GM12874 (cell line): ENCODE measurements at regions not wholly inside any gene's neighbourhood (a gene's known extent, or its start where the extent isn't known, plus 50 kb on each side); places are given as distances from the start of the nearest gene placed in this dataset.

Experiments used
- TF ChIP-seq, protein P1 (sequence below): IDR thresholded peaks from 2 replicates; pipeline ENCODE4 v1.5.1; 2011; ENCODE audit warnings: low read depth, mild to moderate bottlenecking, control low read depth, low read length, moderate library complexity; ENCODE audit not compliant: insufficient read depth

DNA sequence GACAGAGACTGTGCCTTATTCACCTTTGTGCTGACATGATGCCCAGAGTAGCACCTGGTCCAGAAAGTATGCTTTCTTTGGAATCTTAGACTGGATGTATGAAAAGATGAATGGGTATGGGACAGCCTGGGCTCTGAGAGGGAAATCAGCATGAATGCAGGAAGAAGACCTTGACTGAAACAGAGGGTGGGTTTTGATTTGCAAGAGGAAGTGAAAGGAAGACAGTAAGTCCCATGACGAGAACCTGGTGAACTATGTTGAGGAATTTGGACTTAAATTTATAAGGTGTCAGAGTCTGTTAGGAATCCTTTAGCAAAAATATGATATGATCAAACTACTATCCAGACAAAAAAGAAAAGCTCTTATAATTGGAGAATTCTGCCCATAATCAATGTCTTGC, 301.9 kb downstream of the SPRY2 start:
- TF ChIP-seq, protein P1, sequence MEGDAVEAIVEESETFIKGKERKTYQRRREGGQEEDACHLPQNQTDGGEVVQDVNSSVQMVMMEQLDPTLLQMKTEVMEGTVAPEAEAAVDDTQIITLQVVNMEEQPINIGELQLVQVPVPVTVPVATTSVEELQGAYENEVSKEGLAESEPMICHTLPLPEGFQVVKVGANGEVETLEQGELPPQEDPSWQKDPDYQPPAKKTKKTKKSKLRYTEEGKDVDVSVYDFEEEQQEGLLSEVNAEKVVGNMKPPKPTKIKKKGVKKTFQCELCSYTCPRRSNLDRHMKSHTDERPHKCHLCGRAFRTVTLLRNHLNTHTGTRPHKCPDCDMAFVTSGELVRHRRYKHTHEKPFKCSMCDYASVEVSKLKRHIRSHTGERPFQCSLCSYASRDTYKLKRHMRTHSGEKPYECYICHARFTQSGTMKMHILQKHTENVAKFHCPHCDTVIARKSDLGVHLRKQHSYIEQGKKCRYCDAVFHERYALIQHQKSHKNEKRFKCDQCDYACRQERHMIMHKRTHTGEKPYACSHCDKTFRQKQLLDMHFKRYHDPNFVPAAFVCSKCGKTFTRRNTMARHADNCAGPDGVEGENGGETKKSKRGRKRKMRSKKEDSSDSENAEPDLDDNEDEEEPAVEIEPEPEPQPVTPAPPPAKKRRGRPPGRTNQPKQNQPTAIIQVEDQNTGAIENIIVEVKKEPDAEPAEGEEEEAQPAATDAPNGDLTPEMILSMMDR, result no peak

DNA sequence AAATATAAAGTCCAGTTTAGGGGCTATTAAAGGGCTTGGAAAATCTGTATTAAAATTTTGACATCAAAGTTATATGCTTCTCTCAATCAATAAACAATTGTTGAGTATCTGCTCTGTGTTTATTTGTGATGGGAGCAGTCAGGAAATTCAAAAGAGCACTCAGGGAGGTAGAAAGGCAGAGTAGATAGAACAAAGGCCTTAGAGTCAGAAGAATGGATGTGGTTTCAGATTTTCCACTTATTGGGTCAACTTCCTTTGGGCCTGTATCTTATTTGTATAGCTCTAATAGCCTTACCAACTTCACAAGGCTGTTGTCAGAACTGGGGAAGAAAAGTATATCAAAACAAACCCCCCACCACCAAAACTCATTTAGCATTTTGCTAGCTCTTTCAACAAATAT, 302.6 kb downstream of the SPRY2 start:
- TF ChIP-seq, protein P1, result no peak

DNA sequence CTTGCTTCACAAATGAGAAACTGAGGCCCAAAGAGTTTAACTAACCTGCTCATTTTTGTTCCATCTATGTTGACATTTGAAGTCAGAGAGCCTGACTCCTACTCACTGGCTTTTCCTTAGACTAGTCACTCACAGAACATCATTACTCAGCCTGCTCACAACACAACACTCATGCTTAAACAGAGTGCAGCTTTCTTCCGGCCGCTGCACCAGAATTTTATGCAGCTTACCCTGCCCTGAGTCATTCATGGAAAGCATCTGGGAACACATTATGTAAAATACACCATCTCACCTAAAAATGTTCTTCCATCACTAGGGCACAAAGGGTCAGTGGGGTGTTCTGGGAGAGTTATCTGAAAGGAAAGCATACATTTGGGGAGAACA, 303.4 kb downstream of the SPRY2 start:
- TF ChIP-seq, protein P1, result no peak

DNA sequence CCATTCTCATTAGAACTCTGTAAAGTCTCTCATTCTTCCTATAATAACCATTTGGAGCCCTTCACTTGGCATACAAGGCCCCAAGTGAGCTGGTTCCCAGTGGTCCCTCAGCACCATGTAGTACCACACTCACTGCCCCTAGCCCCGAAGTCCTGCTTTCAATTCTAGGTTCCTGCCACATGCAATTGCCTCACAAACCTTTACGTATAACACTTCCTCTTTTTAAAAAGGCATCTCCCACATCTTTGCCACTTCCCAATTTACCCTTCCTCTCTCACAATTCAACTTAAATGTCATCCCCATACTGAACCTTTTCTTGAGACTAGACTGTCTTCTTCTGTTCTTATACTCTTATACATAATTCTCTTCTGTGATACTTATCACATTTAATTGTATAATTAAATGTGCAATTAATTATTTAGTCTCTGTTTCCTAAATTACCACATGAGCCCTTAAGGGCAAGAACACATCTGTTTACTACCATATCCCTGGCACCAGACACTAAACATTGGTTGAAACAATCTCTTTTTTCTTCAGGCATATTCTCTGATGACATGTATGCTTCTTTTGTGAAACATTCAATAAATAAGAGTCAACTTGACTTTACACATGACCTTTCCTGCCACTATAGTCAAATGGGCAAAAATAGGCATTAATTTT, 304.0 kb downstream of the SPRY2 start:
- TF ChIP-seq, protein P1, result no peak

DNA sequence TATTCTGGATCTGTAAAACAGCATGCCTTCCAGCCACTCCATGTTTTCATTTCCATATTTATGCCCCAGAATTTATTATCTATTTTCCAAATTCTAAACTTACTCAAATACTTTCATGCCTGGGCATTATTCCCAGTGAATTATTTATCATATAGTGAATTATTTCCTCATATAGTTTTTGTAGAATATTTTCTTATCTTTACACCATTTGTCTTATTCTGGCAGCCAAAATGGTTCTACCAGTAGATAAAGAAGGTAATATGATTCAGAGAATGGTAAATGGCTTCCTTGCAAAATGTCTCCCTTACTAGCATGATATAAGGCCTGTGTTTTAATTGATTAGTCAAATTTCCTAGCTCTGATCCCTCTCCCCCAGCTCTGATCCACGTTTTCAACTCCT, 305.8 kb downstream of the SPRY2 start:
- TF ChIP-seq, protein P1, result no peak

DNA sequence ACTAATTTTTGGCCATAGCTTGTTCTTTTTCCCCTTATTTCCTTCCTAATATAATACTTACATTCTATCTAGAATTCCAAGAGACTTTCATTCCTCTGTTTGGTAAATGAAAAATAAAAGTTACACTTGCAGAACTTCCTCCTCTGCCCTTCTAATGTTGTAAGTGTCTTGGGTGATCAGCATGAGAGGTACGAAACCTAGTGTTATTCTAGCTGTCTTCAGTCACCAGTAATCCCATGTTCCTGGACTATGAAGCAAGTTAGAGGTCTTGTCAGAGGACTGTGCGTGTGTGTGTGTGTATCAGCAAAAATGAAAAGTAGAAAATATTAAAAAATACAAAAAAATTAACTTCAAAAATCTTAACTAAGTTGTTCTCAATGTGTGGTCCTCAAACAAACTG, 307.0 kb downstream of the SPRY2 start:
- TF ChIP-seq, protein P1, result no peak

DNA sequence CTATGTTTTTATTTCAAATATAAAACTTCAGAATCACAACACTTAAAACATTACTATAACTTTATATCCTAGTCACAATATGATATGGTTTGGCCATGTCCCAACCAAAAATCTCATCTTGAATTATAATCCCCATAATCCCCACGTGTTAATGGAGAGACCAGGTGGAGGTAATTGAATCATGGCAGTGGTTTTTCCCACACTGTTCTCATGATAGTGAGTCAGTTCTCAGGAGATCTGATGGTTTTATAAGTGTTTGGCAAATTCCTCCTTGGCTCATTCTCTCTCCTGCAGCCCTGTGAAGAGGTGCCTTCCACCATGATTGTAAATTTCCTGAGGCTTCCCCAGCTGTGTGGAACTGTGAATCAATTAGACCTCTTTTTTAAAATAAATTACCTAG, 307.6 kb downstream of the SPRY2 start:
- TF ChIP-seq, protein P1, result no peak
